ENCODE measurements at regions not wholly inside any gene's neighbourhood (a gene's known extent, or its start where the extent isn't known, plus 50 kb on each side); places are given as distances from the start of the nearest gene placed in this dataset.

DNA sequence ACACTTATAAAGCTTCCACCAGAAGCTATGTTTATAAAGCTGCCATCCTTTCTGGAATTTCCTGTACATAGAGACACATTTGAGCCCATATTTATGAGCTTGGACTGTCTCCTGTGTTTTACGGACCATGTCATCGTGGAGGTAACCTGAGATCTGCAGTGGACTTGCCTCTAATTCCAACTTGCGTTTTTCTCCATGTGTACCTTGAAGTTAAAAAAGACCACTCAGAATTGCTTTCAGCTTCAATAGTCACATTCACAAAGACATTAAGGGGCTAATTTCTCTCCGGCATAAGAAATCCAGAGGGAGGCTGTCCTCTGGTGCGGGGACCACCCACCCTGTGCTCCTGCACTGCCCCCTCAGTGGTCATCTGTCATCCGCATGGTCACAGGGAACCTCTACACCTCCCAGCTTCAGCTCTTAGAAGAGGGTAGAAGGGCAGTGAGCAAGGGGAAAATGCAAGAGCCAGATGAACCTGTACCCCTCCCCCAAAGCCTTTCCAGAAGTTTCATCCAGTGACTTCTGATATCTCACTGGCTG is 521.4 kb upstream of the CAMK1G start:
- Histone ChIP-seq H3K27ac (no peak overlapping the region), H3K4me3 (no peak overlapping the region), H3K27me3 (peaks cover 0 to 4% (median 0%) of the 10 kb centered on the region in 7 donors), H3K9me3 (peaks cover 0 to 6% (median 0%) of the 10 kb centered on the region in 11 donors), H3K36me3 (no peaks in the 10 kb centered on the region), H3K4me1 (no peaks in the 10 kb centered on the region)
- TF ChIP-seq CTCF (IDR thresholded peaks at IDR 0.05): no peak
- no peak for DNase-seq
- intact Hi-C loops (cut with DNase I): no loop called here
- no peak for ATAC-seq
- 81 to 85% methylated on average over 6 of the region's 6 CpGs for WGBS, 2 donors

- DNase-seq (no peak), ATAC-seq (no peak)
- 68 to 77% methylated on average over 1 of the region's 1 CpG for WGBS, 2 donors
- H3K36me3 ChIP-seq: no peaks in the 10 kb centered on the region
- H3K27ac ChIP-seq: no peak overlapping the region
- intact Hi-C loops (cut with DNase I): no loop called here
- H3K27me3 ChIP-seq: peaks cover 0 to 4% (median 0%) of the 10 kb centered on the region in 7 donors
- no peak for TF ChIP-seq CTCF (IDR thresholded peaks at IDR 0.05)
- no peak overlapping the region for H3K4me3 ChIP-seq
- H3K4me1 ChIP-seq: no peaks in the 10 kb centered on the region
- H3K9me3 ChIP-seq: no peaks in the 10 kb centered on the region
These were observed 520.7 kb upstream of the CAMK1G start for GRCh38 chr1:209062863-209063262.

- Histone ChIP-seq H3K4me1 (peaks cover 0 to 3% (median 0%) of the 10 kb centered on the region in 9 donors), H3K27ac (no peak overlapping the region), H3K4me3 (no peak overlapping the region), H3K27me3 (peaks cover 0 to 4% (median 0%) of the 10 kb centered on the region in 7 donors), H3K9me3 (no peaks in the 10 kb centered on the region), H3K36me3 (no peaks in the 10 kb centered on the region)
- TF ChIP-seq CTCF (IDR thresholded peaks at IDR 0.05): no peak
- intact Hi-C loops (cut with DNase I): no loop called here
- DNase-seq (no peak), ATAC-seq (no peak)
- 71 to 73% methylated on average over 13 of the region's 13 CpGs for WGBS, 2 donors
These were observed 519.5 kb upstream of the CAMK1G start for GRCh38 chr1:209063767-209064659.

DNA sequence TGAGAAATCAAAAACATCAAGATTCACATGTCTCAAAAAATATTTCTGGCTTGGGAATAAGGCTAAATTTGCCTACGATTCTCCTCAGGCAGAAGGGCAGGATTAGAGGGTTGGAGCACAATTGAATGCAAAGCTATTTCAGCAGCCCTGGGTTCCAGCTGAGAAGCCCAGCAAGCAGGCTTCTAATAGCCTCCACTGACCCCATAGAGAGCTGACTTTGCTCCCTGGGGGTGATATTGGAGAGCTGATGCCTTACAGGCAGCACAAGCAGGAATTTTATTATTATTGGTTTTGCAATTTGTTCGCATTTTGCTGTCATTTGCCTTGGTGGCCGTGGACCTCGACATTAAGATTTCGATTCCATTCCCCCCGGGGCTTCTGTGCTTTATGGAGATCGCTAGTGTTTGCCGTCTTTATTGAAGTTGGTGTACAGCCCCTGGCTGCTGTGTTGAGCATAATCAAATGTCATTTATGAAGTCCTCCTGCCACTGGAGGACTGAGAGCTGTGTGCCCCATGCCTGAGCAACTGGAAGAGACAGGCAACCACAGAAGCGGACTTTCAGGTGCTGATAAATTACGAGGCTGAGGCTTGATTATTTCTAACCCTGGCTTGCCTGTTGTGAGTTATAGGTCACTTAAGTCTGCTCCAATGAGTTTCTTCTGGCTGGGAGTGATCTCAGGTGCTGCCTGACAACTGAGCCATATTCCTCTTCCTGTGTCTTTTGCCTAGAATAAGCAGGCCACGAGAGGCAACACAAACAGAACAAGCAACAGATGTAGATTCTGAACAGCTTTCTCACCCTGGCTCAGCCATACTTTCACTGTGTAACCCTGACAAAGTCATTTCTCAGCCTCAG is 518.4 kb upstream of the CAMK1G start:
- no peaks in the 10 kb centered on the region for H3K9me3 ChIP-seq
- ATAC-seq (no peak), DNase-seq (no peak)
- WGBS, 2 donors: 83% methylated on average over 11 of the region's 11 CpGs
- no peak overlapping the region for H3K27ac ChIP-seq
- peaks cover 0 to 4% (median 0%) of the 10 kb centered on the region in 9 donors for H3K4me1 ChIP-seq
- peaks cover 0 to 4% (median 0%) of the 10 kb centered on the region in 7 donors for H3K27me3 ChIP-seq
- no peak overlapping the region for H3K4me3 ChIP-seq
- TF ChIP-seq CTCF (IDR thresholded peaks at IDR 0.05): no peak
- H3K36me3 ChIP-seq: no peaks in the 10 kb centered on the region
- intact Hi-C loops (cut with DNase I): no loop called here

Measured in heart right ventricle (tissue), 16 donors.